22Rv1 (cell line): ENCODE measurements at regions not wholly inside any gene's neighbourhood (a gene's known extent, or its start where the extent isn't known, plus 50 kb on each side); places are given as distances from the start of the nearest gene placed in this dataset.

Source experiments
- H3K27ac ChIP-seq: fragments of 450-650 bp; 2 replicates; pipeline ENCODE4 v1.5.1; 2017
- CTCF ChIP-seq: fragments of 450-650 bp; IDR thresholded peaks from 2 replicates; pipeline ENCODE4 v1.5.1; 2017; ENCODE audit warnings: mild to moderate bottlenecking
- ZFX ChIP-seq: fragments of 450-650 bp; IDR thresholded peaks from 2 replicates; pipeline ENCODE4 v1.6.1; 2017; ENCODE audit warnings: antibody characterized with exemption, borderline replicate concordance

GRCh38 chr6:118761645-118762044 lies 110.3 kb upstream of the CEP85L start:
- no peak for TF ChIP-seq ZFX
- no peak for TF ChIP-seq CTCF
- H3K27ac ChIP-seq: no peak overlapping the region

DNA sequence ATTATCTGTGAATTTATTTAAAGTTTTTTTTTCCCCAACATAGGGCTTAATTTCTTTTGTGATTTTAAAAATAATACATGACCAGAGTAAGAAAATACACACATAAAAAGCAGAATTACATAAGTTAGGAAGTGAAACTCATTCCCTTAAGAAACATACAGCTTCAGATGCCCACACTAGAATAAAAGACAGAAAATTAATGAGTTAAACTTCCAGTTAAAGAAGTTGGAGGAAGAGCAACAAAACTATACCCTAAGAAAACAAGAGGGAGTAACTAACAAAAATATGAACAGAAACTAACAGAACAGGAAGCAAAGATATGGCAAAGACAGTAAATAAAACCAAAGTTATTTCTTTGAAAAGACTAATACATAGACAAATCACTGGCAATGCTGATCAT lies 107.6 kb upstream of the CEP85L start:
- TF ChIP-seq ZFX (no peak), CTCF (no peak)
- no peak overlapping the region for H3K27ac ChIP-seq

- no peak for TF ChIP-seq ZFX
- TF ChIP-seq CTCF: no peak
- no peak overlapping the region for H3K27ac ChIP-seq
Observed at GRCh38 chr6:118755941-118756646, 104.7 kb upstream of the CEP85L start.

GRCh38 chr6:118752803-118753202 lies 101.4 kb upstream of the CEP85L start:
- TF ChIP-seq CTCF: no peak
- no peak for TF ChIP-seq ZFX

GRCh38 chr6:118751072-118751471 lies 99.7 kb upstream of the CEP85L start:
- TF ChIP-seq ZFX: no peak
- TF ChIP-seq CTCF: no peak
- H3K27ac ChIP-seq: no peak overlapping the region

More at GRCh38 chr6:118752803-118753202, 101.4 kb upstream of the CEP85L start:
- no peak overlapping the region for H3K27ac ChIP-seq

GRCh38 chr6:118750143-118750542 lies 98.8 kb upstream of the CEP85L start:
- no peak overlapping the region for H3K27ac ChIP-seq
- no peak for TF ChIP-seq ZFX
- no peak for TF ChIP-seq CTCF

DNA sequence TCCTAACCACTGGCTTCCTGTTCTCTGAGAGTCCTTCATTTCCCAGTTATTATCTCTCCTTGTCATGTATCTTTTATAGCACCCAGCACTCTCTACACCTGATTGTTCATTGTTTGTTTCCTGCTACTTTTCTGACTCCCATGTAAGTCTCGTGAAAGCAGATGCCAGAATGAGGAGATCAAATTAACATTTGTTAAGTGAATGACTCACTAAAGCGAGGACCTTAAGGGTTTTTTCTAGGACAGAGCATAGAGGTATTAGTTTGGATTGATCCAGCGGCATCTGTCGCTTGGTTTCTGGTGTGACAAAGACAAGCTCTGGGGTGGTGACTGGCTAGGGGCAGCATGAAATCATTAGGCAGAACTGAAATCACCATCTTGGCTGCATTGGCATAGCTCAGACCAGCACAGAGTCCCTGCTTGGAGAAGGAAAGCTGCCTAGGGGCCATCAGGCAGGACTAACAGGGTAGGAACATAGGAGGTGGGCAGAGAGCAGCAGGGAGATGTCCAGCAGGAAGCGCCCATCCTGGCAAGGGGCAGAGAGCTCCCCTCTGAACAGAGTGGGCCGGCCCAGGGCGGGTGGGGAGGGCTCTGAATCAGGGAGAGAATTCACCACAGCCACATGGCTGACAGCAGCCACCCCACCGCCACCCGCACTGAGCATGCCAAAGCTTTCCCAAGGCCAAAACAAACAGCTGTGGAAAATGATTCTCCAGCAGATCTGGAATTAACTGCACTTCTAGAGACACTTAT lies 97.1 kb upstream of the CEP85L start:
- no peak for TF ChIP-seq ZFX
- TF ChIP-seq CTCF: no peak
- no peak overlapping the region for H3K27ac ChIP-seq
